ENCODE measurements at regions not wholly inside any gene's neighbourhood (a gene's known extent, or its start where the extent isn't known, plus 50 kb on each side); places are given as distances from the start of the nearest gene placed in this dataset.
"Not testable (repeated sequence)": the region's sequence is repeated elsewhere in the genome, so short reads cannot be mapped to it uniquely, and the experiment has no call there.

DNA sequence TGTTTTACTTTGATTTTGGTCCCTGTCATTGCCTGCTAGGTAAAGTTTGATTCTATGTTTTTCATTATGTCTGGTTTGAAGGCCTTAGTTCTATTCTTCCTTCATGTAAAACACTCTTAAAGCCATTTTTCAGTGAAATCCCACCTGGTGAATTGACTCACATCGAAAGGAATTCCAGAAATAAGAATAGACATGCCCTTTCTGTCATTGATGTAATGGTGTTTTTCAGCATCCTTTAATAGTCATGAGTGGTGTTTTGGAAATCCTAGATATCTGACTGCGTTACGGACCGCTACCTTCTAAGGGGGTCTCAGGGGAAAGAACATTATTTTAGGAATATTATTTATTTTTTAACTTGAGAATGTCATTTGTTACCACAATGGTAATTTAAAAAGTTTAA, 104.5 kb upstream of the ZEB2 start:
- H3K36me3 Mint-ChIP-seq (ENCODE audit: low read depth) = no peaks in the 10 kb centered on the region
- peaks cover 27% of the 10 kb centered on the region for H3K27me3 Mint-ChIP-seq (ENCODE audit: low read depth)
- intact Hi-C loops (cut with micrococcal nuclease) = no loop called here
- no peak overlapping the region for H3K27ac Mint-ChIP-seq
- H3K4me3 Mint-ChIP-seq (ENCODE audit: low read depth) = no peak overlapping the region
- no peak for DNase-seq (ENCODE audit: low spot score)
- H3K4me1 Mint-ChIP-seq (ENCODE audit: low read depth) = no peaks in the 10 kb centered on the region
- peaks cover 6% of the 10 kb centered on the region for H3K9me3 Mint-ChIP-seq

DNA sequence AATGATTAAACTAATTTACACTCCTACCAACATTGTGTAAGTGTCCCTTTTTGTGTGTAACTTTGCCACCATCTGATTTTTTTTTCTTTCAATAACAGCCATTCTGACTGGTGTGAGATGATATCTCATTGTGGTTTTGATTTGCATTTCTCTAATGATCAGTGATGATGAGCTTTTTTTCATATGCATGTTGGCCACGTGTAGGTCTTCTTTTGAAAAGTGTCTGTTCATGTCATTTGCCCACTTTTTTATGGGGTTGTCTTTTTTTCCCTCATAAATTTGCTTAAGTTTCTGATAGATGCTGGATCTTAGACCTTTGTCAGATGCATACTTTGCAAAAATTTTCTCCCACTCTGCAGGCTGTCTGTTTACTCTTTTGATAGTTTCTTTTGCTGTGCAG, 102.5 kb upstream of the ZEB2 start:
- H3K27me3 Mint-ChIP-seq (ENCODE audit: low read depth) = peaks cover 15% of the 10 kb centered on the region
- H3K27ac Mint-ChIP-seq; H3K9me3 Mint-ChIP-seq; DNase-seq (ENCODE audit: low spot score); H3K36me3 Mint-ChIP-seq (ENCODE audit: low read depth); intact Hi-C loops (cut with micrococcal nuclease); H3K4me3 Mint-ChIP-seq (ENCODE audit: low read depth); H3K4me1 Mint-ChIP-seq (ENCODE audit: low read depth): not testable (repeated sequence)

DNA sequence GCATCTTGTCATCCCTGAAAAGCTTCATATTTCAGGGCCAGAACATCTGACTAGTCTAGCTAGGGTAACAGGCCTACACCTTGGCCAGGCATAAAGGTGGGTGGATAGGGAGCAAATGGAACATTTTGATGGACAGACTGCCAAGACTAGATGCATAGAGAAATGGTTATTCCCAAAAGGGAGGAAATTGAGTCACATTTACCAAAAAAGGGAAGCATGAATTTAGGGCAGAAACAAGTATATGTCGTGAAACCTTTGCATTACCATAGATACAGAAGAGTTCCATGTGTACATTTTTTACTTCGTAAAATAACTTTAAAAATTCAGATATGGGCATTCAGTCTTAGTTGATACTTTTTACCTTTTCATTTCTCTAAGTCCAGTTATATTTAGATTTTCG, 101.3 kb upstream of the ZEB2 start:
- intact Hi-C loops (cut with micrococcal nuclease) = no loop called here
- Mint-ChIP-seq H3K9me3 (peaks cover 6% of the 10 kb centered on the region), H3K36me3 (ENCODE audit: low read depth) (no peaks in the 10 kb centered on the region), H3K4me3 (ENCODE audit: low read depth) (no peak overlapping the region), H3K4me1 (ENCODE audit: low read depth) (no peaks in the 10 kb centered on the region), H3K27ac (no peak overlapping the region), H3K27me3 (ENCODE audit: low read depth) (peaks cover 7% of the 10 kb centered on the region)
- DNase-seq (ENCODE audit: low spot score) = no peak

DNA sequence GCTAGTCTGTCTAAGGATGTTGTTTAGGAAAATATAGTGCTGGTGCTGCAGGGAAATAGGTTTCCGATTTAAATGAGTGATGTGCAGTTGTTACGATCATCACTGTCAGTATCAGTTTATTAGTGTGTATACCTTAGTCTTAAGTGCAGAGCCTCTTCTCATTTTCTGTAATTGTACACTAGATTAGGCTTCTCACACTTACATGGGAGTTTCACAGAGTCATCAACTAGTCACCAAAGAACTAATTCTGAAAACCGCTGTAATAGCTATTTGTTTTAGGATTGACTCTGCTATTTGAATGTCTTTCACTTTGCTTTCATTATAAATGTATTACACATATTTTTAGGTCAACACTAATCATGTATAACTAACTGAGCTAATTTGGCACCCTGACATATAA, 99.8 kb upstream of the ZEB2 start:
- intact Hi-C loops (cut with micrococcal nuclease) = no loop called here
- Mint-ChIP-seq H3K27me3 (ENCODE audit: low read depth) (peaks cover 7% of the 10 kb centered on the region), H3K4me1 (ENCODE audit: low read depth) (no peaks in the 10 kb centered on the region), H3K36me3 (ENCODE audit: low read depth) (no peaks in the 10 kb centered on the region), H3K4me3 (ENCODE audit: low read depth) (no peak overlapping the region), H3K9me3 (peaks cover 6% of the 10 kb centered on the region), H3K27ac (no peak overlapping the region)
- no peak for DNase-seq (ENCODE audit: low spot score)

DNA sequence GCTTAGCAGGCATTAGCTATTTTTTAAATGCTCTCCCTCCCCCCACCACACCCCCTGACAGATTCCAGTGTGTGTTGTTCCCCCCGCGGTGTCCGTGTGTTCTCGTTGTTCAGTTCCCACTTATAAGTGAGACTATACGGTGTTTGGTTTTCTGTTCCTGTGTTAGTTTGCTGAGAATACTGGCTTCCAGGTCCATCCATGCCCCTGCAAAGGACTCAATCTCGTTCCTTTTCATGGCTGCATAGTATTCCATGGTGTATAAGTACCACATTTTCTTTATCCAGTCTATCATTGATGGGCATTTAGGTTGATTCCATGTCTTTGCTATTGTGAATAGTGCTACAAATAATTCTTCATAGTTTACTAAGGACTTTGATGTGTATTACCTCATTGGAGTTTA, 97.3 kb upstream of the ZEB2 start:
- H3K27me3 Mint-ChIP-seq (ENCODE audit: low read depth); DNase-seq (ENCODE audit: low spot score): not testable (repeated sequence)

DNA sequence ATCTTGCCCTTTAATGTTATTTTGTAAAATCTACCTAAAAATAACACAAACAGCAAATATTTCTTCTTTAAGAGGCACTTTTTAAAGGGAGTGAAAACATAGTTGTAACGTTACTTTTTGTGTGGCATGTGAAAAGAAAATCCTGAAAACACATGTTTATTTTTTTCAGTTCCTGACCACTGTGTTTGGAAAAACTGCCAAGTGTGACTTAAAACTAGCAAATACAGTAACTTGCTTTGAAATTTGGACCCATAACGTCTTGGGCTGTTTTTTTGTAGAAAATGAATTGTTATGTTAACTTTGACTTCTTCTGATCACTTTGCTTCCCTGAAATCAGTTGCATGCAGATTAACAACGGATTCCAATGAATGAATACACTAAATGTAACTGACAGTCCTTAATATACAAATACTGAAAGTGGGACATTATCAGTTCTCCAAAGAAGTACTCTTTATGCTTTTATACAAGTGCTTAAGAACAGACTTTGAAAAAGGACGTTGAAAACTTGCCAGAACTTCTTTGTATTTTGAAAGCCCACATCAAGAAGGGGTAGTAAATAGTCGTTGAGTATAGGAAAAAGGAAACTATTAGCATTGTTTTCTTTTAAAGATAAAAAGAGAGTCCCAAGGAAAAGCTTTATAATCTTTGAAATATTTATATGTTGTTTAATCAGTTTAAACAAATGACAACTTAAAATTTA, 96.1 kb upstream of the ZEB2 start:
- no peaks in the 10 kb centered on the region for H3K4me1 Mint-ChIP-seq (ENCODE audit: low read depth)
- intact Hi-C loops (cut with micrococcal nuclease) = no loop called here
- no peak overlapping the region for H3K27ac Mint-ChIP-seq
- H3K27me3 Mint-ChIP-seq (ENCODE audit: low read depth) = peaks cover 10% of the 10 kb centered on the region
- H3K9me3 Mint-ChIP-seq = peaks cover 5% of the 10 kb centered on the region
- H3K4me3 Mint-ChIP-seq (ENCODE audit: low read depth) = no peak overlapping the region
- no peaks in the 10 kb centered on the region for H3K36me3 Mint-ChIP-seq (ENCODE audit: low read depth)
- DNase-seq (ENCODE audit: low spot score) = no peak

More for the DNA sequence above, 97.3 kb upstream of the ZEB2 start:
- intact Hi-C loops (cut with micrococcal nuclease); H3K4me3 Mint-ChIP-seq (ENCODE audit: low read depth); H3K9me3 Mint-ChIP-seq; H3K36me3 Mint-ChIP-seq (ENCODE audit: low read depth); H3K27ac Mint-ChIP-seq; H3K4me1 Mint-ChIP-seq (ENCODE audit: low read depth): not testable (repeated sequence)

DNA sequence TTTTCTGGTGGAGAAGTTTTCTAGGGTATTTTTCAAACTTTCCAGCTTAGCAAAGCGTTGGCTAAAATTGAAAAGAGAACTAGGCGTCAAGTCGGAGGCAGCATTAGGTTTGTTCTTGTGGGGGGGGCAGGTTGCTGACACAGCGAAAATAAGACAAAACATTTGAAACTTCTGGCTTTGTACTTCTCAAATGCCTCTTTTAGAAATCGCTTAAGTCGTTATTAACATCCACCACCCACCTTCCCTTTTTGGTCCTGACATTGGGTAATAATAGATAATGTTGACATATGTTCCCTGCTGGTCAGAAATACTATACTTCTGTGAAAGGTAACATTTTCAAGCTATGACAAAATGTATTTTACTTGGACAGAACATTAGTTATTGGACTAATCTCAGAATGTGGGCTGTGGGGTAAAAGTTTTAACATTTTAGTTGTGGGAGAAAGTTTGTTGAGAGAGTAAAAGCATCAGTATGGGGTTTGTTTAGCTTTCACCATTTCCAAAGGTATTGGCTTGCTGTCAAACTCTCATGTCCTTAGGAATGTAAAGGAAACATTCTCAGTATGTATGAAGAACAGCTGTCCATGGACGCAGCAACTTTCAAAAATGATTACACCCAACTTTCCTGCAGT, 88.1 kb upstream of the ZEB2 start:
- DNase-seq (ENCODE audit: low spot score) = no peak
- Mint-ChIP-seq H3K36me3 (ENCODE audit: low read depth) (no peaks in the 10 kb centered on the region), H3K27me3 (ENCODE audit: low read depth) (peaks cover 43% of the 10 kb centered on the region), H3K4me1 (ENCODE audit: low read depth) (no peaks in the 10 kb centered on the region), H3K27ac (no peak overlapping the region), H3K4me3 (ENCODE audit: low read depth) (no peak overlapping the region), H3K9me3 (no peaks in the 10 kb centered on the region)
- intact Hi-C loops (cut with micrococcal nuclease) = no loop called here

DNA sequence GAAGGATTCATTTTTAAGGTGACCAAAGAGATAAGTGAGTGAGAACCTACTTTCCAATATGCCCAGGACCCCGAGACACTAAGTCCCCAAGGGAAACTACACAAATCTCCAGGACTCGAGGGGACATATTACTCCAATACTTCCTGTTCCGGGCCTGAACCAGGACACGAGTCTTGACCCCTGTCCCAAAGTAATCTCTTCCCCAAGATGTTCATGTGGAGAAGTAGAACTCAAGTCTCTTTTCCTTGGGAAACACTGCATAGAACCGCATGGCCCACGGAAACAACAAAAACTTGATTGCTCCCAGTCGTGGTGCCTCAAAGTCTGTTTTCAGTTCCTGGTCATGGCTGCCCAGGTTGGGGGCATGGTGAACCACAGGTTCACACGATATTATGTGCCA, 87.2 kb upstream of the ZEB2 start:
- Mint-ChIP-seq H3K4me3 (ENCODE audit: low read depth) (no peak overlapping the region), H3K36me3 (ENCODE audit: low read depth) (no peaks in the 10 kb centered on the region), H3K4me1 (ENCODE audit: low read depth) (no peaks in the 10 kb centered on the region), H3K27me3 (ENCODE audit: low read depth) (peaks cover 40% of the 10 kb centered on the region), H3K9me3 (no peaks in the 10 kb centered on the region), H3K27ac (no peak overlapping the region)
- intact Hi-C loops (cut with micrococcal nuclease) = no loop called here
- no peak for DNase-seq (ENCODE audit: low spot score)

DNA sequence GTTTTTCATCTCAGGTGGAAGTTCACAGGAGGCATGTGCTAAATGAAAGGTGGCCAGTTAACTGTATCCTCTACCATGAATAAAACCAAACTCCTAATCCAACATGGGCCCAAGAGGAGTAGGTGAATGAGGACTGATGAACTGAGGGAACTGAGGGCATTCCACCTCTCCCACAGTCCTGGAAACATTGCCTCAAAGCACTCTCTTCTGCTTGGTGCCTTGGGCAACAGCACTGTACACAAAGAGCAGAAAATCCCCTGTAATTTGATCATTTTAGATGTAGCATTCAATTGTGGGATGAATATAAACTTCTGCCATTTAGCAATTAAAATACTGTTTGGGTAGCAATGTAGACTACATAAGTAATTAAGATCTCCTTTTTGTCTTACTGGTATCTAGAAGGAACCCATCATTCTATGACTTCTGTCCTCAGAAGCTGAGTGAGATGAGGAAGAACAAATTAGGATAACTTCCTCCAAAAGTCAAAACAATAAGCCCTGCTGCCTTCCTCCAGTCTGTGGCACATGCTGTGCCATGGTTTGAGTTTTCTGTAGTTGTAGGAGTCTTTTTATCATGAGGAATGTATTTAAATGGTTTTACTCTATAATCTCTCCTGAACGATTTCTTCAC, 86.7 kb upstream of the ZEB2 start:
- H3K36me3 Mint-ChIP-seq (ENCODE audit: low read depth) = no peaks in the 10 kb centered on the region
- peaks cover 38% of the 10 kb centered on the region for H3K27me3 Mint-ChIP-seq (ENCODE audit: low read depth)
- H3K27ac Mint-ChIP-seq = no peak overlapping the region
- H3K4me3 Mint-ChIP-seq (ENCODE audit: low read depth) = no peak overlapping the region
- intact Hi-C loops (cut with micrococcal nuclease) = no loop called here
- H3K4me1 Mint-ChIP-seq (ENCODE audit: low read depth) = no peaks in the 10 kb centered on the region
- no peaks in the 10 kb centered on the region for H3K9me3 Mint-ChIP-seq
- no peak for DNase-seq (ENCODE audit: low spot score)

DNA sequence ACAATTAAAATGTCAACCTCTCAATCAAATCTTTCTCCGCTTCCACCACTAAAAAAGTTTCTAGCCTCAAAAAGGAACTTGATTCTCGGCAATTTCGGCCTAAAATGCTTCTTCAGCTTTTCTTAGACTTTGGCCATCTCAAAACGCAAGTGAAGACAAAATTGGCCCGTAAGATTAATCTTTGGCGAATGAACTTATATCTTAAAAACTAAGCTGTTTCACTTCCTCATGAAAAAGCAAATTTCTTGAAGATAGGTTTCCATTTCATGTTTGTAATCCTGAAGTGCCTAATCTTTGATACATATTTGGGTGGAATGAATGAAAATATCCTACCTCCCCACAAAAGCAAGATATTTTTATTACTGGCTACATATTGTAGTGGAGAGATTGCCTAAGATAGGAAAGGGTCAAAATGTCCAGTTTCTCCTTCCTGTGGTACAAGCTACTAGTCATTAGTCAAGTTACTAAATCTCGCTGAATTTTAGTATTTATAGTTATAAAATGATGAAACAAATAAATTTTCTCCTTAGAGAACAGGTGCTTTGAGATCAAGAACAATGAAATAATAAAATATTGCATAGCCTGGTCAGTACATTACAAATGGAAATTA, 85.4 kb upstream of the ZEB2 start:
- Mint-ChIP-seq H3K36me3 (ENCODE audit: low read depth) (no peaks in the 10 kb centered on the region), H3K27me3 (ENCODE audit: low read depth) (peaks cover 37% of the 10 kb centered on the region), H3K27ac (no peak overlapping the region), H3K4me3 (ENCODE audit: low read depth) (no peak overlapping the region), H3K9me3 (no peaks in the 10 kb centered on the region), H3K4me1 (ENCODE audit: low read depth) (no peaks in the 10 kb centered on the region)
- intact Hi-C loops (cut with micrococcal nuclease) = no loop called here
- DNase-seq (ENCODE audit: low spot score) = no peak

DNA sequence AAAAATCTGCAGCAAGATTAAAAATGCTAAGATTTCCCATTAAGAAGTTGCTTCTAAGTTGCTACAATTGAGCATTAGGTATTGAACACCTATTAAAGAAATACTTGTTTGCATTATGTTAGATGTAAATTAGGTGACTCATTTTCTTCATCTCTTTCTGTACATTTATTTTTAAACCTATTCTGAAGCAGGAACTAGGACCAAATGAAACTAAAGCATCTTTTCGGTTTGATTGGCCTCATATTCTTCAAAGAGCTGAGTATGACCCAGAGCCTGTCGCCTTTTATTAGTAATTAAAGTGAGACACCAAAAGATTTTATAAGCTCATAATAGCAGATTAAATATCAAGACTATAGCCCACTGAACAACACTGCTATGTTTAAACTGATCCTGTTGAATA, 83.4 kb upstream of the ZEB2 start:
- DNase-seq (ENCODE audit: low spot score) = no peak
- H3K27ac Mint-ChIP-seq = no peak overlapping the region
- H3K36me3 Mint-ChIP-seq (ENCODE audit: low read depth) = no peaks in the 10 kb centered on the region
- H3K4me3 Mint-ChIP-seq (ENCODE audit: low read depth) = no peak overlapping the region
- peaks cover 36% of the 10 kb centered on the region for H3K27me3 Mint-ChIP-seq (ENCODE audit: low read depth)
- intact Hi-C loops (cut with micrococcal nuclease) = no loop called here
- no peaks in the 10 kb centered on the region for H3K4me1 Mint-ChIP-seq (ENCODE audit: low read depth)
- H3K9me3 Mint-ChIP-seq = no peaks in the 10 kb centered on the region

DNA sequence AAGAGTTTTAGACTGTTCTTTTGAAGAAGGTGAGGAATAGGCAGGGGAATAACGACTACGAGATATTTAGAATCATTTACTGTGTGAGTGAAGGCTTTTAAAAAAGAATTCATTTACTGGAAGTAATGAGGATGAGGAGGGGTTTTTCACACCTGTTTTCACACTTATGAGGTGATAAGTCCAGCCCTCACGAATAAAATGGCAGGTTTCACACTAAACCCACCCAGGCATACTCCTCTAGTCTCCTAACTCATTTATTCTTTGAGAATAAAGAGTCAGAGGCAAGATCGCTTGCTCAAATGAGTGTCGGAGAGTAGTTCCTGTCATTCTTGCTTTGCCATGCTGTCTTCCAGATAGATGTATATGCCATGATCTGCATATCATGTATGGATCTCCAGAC, 79.0 kb upstream of the ZEB2 start:
- intact Hi-C loops (cut with micrococcal nuclease) = no loop called here
- no peak overlapping the region for H3K27ac Mint-ChIP-seq
- H3K27me3 Mint-ChIP-seq (ENCODE audit: low read depth) = peaks cover 33% of the 10 kb centered on the region
- H3K4me1 Mint-ChIP-seq (ENCODE audit: low read depth) = peaks cover 3% of the 10 kb centered on the region
- H3K9me3 Mint-ChIP-seq = no peaks in the 10 kb centered on the region
- no peak overlapping the region for H3K4me3 Mint-ChIP-seq (ENCODE audit: low read depth)
- DNase-seq (ENCODE audit: low spot score) = no peak
- no peaks in the 10 kb centered on the region for H3K36me3 Mint-ChIP-seq (ENCODE audit: low read depth)

DNA sequence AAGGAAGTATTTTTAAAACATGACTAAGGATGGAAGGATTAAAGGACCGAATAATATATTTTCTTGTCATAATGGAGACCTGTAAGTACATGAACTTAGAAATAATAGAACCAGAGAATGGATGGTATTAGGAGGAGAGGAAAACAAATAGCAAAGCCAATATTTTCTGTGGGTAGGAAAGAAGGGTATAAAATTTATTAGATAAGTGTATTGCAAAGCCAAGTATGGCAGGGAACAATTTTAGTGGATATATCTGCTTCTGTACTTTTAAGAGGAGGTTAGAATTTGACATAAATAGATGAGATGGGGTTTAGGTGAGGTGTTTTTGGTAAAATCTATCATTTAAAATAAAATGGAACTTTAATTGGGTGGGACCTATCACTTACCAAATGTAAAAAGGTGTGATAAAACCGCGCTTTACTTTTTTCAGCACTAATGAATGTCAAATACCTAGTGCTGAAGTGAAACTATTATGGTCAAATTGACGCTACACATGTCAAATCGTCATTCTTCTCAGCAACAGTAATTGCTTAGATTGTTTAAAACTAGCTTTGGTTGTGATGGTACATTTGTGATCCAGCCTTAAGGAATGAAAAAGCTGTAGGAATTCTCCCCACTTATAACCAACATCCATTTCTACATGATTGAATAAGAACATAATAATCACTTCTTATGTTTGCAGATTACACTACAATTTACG, 78.1 kb upstream of the ZEB2 start:
- intact Hi-C loops (cut with micrococcal nuclease) = no loop called here
- Mint-ChIP-seq H3K4me1 (ENCODE audit: low read depth) (peaks cover 3% of the 10 kb centered on the region), H3K4me3 (ENCODE audit: low read depth) (no peak overlapping the region), H3K9me3 (no peaks in the 10 kb centered on the region), H3K36me3 (ENCODE audit: low read depth) (no peaks in the 10 kb centered on the region), H3K27ac (no peak overlapping the region), H3K27me3 (ENCODE audit: low read depth) (peaks cover 30% of the 10 kb centered on the region)
- no peak for DNase-seq (ENCODE audit: low spot score)
